Panc1 (cell line): ENCODE measurements at regions not wholly inside any gene's neighbourhood (a gene's known extent, or its start where the extent isn't known, plus 50 kb on each side); places are given as distances from the start of the nearest gene placed in this dataset.

Experiments
- CTCF ChIP-seq: fragments of 450-650 bp; IDR thresholded peaks from 2 replicates; pipeline ENCODE4 v1.5.1; 2017; ENCODE audit warnings: mild to moderate bottlenecking
- POLR2AphosphoS5 ChIP-seq: IDR thresholded peaks from 2 replicates; pipeline ENCODE4 v1.6.1; 2012; ENCODE audit warnings: mild to moderate bottlenecking, low read depth, low read length, moderate library complexity
- REST ChIP-seq, 2 experiments: IDR thresholded peaks; 2 replicates each; pipeline ENCODE4 v1.6.1; 2011 to 2012; ENCODE audit warnings: low read depth in 2 of 2, control low read depth in 1 of 2, low read length in 1 of 2, mild to moderate bottlenecking in 1 of 2, moderate library complexity in 1 of 2; ENCODE audit not compliant: insufficient read depth in 1 of 2
- TCF7L2 ChIP-seq: IDR thresholded peaks from 2 replicates; pipeline ENCODE4 v1.6.1; 2011; ENCODE audit warnings: mild to moderate bottlenecking, low read depth, low read length, inconsistent platforms

- no peak for TF ChIP-seq CTCF
- TF ChIP-seq TCF7L2, result no peak
- TF ChIP-seq POLR2AphosphoS5, result no peak
- no peak for TF ChIP-seq REST (IDR thresholded peaks at IDR 0.05; ENCODE audit: insufficient read depth in 1 of 2, low read depth in 2 of 2, low read length in 1 of 2)
These were observed 146.4 kb downstream of the BMP4 start for GRCh38 chr14:53810221-53810620.
